HG03139 (cell line): ENCODE measurements at regions not wholly inside any gene's neighbourhood (a gene's known extent, or its start where the extent isn't known, plus 50 kb on each side); places are given as distances from the start of the nearest gene placed in this dataset.
"Not testable (repeated sequence)": the region's sequence is repeated elsewhere in the genome, so short reads cannot be mapped to it uniquely, and the experiment has no call there.

ENCODE experiments used
- ATAC-seq: cut with Tn5 transposase; IDR thresholded peaks from one replicate; pipeline ENCODE4 v1.9.1; 2021; ENCODE audit not compliant: unreplicated experiment

DNA sequence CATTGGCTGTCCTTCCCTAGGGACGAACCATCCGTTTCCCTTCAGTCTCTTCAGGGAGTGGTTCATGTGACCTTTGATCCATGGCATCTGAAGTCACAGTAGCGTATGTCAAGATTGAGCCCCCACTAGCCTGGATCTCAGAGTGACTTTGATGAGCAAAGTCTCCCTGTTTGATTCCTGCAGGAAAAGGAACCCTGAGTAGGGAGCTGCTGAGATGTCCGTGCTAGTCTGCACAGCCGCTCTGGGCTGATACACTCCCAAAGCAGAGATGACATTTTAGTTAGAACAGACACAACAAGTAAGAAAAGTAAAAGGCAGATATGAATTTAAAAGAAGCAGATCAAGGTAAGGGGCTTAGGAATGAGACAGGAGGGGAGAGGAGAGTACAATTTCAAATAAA is 899.4 kb downstream of the C6orf118 start:
- no peak for ATAC-seq

DNA sequence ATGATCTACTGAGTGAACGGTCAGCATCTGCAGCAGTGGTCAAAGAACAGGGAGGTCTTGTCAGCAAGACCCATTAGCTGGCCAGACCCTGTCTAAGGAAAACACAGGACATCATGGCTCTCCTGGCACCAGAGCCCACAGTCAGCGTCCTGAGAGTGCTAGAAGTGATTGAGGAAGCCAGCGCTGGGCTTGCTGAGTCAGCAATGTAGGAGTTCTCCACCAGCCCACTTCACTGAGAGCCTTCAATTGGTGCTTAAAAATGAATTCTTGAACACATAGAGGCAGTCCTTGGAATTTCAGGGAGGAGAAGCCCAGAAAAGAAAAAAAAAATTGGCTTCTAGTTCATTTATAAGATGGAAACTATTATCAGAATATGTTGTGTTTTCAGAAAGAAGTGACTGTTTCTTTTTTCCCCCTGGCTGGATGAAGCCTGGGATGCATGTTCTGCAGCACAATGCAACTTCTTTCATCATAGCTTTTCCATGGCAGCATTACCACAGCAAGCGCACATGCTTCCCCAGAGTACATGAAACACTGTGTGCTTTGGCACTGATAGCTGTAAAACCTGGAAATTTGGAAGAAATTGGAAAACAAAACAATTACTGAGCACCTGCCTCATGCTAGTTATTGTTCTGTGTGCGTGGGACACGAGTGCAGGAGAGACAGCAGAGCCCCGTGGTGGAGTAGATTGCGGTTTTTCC is 899.9 kb downstream of the C6orf118 start:
- ATAC-seq: no peak

GRCh38 chr6:164408868-164409267 is 900.5 kb downstream of the C6orf118 start:
- no peak for ATAC-seq

DNA sequence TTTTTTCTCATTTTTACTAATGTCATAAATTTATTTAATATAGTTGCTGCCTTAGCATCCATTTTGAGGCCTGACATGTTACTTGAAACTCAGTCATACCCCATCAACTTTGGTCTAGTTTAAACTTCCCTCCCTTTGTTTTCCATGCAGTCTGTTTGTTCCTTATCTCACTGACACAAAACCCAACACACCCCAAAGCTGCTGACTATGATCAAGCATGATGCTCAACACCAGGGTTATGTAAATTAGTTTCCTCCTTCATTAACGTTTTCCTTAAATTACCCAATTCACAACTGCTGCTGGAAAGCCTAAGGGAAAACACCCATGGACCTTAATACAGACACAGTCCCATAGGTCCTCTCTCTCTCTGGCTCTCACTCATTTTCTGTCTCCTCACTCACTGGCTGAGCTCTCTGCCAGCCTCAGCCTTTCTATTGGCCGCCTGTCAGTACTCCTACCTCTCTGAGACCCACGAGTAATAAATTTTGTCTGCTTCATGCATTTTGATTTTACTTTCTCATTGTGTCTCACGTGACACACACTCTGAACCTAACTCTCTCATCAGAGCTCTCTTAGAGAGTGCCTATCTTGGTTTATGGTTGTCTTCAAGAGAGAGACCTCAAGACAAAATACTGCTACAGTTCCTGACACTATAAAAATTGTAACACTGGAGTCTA is 904.5 kb downstream of the C6orf118 start:
- no peak for ATAC-seq

GRCh38 chr6:164401871-164402270 is 907.5 kb downstream of the C6orf118 start:
- ATAC-seq: no peak

- no peak for ATAC-seq
These were observed 910.8 kb downstream of the C6orf118 start for GRCh38 chr6:164398647-164399046.

DNA sequence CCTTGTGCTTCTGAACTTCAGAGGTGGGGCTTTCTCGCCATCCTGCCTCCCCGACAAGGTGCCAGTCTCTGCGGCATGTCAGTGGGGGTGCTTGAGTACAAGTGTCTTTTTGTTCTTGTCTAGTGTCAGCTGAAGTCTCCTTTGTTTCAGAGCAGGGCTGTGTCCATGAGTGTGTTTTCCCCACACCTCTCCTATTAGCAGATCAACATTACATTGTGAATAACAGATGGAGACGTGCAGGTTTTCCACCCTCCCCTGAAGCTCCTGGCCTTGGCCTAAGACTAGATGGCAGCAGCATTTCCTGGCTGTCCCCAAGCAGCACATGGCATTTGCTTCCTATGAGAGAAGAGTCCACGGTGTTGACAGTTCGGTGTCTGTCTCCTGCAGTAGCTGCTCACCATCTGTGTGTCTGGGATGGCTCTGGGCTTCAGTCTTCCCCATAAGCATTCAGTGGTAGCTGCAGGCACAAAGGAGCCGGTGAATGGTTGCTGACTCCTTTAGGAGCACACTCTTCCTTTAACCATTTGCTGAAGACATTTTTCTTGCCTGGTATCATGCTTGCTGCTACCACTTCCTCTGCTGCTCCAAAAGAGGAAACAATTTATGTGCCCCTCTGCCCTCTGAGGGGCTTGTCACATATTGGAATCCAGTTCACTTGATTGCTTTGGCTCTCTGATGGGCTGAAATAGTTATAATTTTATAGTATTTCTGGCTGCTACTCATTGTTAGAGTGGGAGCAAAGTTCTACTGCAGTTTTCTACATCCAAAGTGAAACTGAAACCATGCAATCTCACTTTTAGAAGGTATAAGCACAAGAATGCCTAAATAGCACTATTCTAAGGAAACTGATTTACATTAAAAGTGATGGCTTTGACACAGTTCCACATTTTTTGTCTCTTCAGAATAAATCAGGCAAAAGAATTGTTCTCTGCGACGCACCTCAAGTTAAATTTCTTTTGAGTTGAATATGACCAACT is 913.0 kb downstream of the C6orf118 start:
- ATAC-seq: no peak

DNA sequence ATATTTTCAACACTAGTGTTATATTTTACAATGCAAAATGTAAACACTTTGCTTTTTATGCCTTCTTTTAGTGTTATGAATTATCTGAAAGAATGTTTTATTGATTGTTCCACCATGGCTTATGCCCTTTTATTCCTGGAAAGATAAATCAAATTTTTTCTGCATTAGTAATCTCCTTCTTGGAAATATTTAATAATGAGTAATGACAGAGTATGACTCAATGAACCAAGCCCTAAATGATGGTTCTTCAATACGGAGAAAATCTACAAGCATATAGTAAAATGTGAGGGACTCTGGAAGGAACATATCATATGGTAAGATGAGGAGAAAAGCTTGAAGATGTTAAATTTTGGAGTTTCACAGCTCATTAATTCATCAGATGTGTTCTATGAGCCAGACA is 929.6 kb downstream of the C6orf118 start:
- ATAC-seq: no peak

DNA sequence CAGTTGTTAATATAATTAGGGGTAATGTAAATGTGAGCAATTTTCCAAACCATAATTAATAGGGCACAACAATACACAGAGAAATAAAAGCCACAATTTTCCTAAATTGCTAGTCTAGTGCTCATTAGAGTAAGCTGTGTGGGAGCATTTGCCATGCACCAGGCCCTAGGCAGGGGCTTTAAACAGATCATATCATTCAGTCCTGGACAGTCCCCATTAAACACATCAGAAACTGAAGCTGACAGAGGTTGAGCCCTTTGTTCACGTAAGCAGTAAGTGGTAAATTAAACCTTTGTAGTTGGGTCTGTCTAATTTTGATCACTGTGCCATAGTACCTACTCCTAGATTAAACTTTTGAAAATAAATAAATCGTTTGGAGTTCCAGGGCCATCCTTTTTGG is 931.1 kb downstream of the C6orf118 start:
- ATAC-seq: no peak

- ATAC-seq: no peak
These were observed 932.0 kb downstream of the C6orf118 start for GRCh38 chr6:164377348-164377918.

GRCh38 chr6:164370773-164371172 is 938.6 kb downstream of the C6orf118 start:
- no peak for ATAC-seq

DNA sequence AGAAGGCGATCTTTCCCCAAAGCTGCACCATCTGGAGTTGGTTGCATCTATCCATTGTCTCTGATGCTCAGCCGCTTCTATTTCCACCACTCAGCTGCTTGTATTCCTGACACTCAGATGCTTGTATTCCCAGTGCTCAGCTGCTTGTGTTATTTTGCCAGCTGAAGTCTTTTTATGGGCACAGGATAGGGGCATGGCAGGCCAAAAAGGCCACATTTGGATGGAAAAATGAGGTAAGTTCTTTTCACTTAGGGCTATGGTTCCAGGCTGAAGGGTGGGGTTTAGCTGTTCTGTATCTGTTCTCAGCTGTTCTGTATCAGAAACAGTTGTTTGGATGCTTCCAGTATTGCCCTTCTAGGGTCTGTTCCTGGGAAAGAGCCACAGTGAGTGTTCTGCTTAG is 944.9 kb downstream of the QKI start:
- ATAC-seq: no peak

GRCh38 chr6:164359036-164359435 is 944.5 kb downstream of the QKI start:
- ATAC-seq: no peak

DNA sequence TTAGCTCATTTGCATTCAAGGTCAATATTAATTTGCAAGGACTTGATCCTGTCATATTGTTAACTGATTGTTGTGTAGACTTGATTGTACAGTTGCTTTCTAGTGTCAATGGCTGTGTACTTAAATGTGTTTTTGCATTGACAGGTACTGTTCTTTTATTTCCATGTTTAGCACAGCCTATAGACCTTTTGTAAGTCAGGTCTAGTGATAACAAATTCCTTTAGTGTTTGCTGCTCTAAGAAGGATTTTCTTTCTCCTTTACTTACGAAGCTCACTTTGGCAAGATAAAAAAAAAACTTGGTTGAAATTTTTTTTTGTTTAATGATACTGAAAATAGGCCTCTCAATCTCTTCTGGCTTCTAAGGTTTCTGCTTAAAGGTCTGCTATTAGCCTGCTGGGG is 942.3 kb downstream of the QKI start:
- no peak for ATAC-seq

GRCh38 chr6:164347455-164347854 is 932.9 kb downstream of the QKI start:
- no peak for ATAC-seq

- ATAC-seq: no peak
These were observed 932.1 kb downstream of the QKI start for GRCh38 chr6:164346631-164347030.

DNA sequence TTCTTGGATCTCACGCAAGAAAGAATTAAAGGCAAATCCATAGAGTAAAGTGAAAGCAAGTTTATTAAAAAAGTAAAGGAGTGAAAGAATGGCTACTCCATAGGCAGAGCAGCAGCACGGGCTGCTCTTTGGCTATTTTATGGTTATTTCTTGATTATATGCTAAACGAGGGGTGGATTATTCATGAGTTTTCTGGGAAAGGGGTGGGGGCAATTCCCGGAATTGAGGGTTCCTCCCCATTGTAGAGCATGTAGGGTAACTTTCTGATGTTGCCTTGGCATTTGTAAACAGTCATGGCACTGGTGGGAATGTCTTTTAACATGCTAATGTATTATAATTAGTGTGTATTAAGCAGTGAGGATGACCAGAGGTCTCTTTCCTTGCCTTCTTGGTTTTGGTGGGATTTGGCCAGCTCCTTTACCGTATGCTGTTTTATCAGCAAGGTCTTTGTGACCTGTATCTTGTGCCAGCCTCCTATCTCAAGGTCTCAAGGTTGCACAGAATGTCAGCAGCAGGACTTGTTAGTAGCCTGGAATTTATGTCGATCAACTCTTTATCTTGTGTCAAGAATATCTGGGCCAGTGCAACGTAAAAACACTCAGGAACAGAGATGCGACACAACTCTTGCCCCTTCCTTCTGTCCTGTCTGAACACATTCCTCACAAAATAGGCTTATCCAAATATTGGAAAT is 931.4 kb downstream of the QKI start:
- ATAC-seq: no peak

DNA sequence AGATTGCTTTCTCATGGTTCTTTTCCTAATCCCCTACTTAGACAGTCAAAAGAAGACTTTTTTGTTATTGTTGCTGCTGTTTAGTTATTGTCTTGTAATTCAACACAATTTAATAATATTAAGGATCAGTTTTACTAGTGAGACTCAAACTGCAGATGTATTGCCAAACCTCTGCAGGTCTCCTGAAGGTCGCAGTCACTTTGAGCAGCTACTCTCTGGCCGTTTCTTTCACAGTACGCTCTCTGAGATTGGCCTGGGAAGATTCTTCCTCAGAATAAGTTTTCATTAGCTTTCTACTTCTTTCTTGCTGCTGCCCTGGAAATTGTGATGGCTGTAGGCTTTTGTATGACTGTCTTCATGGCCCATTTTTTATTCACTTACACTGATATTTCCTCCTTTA is 930.8 kb downstream of the QKI start:
- no peak for ATAC-seq

DNA sequence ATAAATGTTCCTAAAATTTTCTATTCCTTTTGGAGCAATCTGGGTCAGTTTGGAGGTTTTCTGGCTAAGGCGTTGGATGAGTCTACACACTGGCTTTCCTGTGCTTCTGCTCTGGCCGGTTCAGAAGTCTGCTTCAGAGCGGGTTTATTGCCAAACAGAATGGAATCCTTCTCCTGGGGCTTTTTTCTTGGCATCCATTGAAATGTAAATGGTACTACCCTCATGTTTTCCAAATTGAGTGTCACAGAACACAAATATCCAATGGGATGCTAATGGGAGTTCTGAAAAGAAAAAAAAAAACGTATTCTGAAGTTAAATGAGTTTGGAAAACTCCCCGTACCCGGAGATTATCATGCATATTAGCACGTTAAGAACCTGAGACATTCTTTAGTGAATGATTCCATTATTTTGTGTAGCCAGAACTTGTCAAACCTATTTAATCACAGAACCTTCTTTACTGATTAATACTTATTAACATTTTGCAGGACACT is 930.3 kb downstream of the QKI start:
- no peak for ATAC-seq

DNA sequence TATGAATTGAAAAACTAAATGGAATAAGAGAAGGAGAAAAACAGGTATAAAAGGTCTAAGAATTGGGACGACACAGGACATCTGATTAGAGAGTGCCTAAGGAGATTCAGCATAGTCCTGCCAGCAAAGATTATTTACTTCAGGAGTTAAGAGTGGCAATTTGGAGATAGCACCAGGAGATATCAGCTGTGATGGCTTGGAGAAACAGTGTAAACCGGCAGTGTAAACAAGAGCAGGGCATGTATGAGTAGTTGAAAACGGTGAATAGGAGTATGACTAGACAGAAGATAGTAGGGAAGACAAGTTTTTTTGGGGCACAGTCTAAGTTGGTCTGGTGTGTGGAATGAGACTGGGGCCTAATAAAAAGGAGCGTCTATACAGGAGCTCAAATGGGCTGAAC is 924.9 kb downstream of the QKI start:
- not testable (repeated sequence) for ATAC-seq
